Loucy (cell line): ENCODE measurements at regions not wholly inside any gene's neighbourhood (a gene's known extent, or its start where the extent isn't known, plus 50 kb on each side); places are given as distances from the start of the nearest gene placed in this dataset.

Experiments used
- H2AFZ ChIP-seq: fragments of 200-600 bp; sonication (generic); 2 replicates; pipeline ENCODE4 v1.6.0; 2016; ENCODE audit warnings: antibody characterized with exemption, mild to moderate bottlenecking, low read length, moderate library complexity
- H3F3A ChIP-seq: fragments of 200-600 bp; 2 replicates; pipeline ENCODE4 v1.6.0; 2016; ENCODE audit warnings: antibody characterized with exemption, low read depth, mild to moderate bottlenecking
- H3K27me3 ChIP-seq: fragments of 200-600 bp; sonication (generic); 2 replicates; pipeline ENCODE4 v1.6.1; 2014; ENCODE audit warnings: low read length, mild to moderate bottlenecking; ENCODE audit not compliant: insufficient read depth, poor library complexity, severe bottlenecking
- H3K36me3 ChIP-seq: fragments of 200-600 bp; sonication (generic); 2 replicates; pipeline ENCODE4 v1.6.1; 2016; ENCODE audit warnings: low read length; ENCODE audit not compliant: insufficient read depth
- H3K4me1 ChIP-seq: fragments of 200-600 bp; sonication (generic); 2 replicates; pipeline ENCODE4 v1.5.1; 2014; ENCODE audit warnings: low read length, mild to moderate bottlenecking; ENCODE audit not compliant: insufficient read depth, poor library complexity, severe bottlenecking
- H3K4me2 ChIP-seq: fragments of 200-600 bp; sonication (generic); 2 replicates; pipeline ENCODE4 v1.6.0; 2014; ENCODE audit warnings: antibody characterized with exemption, low read length, low read depth, mild to moderate bottlenecking; ENCODE audit not compliant: poor library complexity, severe bottlenecking
- H3K4me3 ChIP-seq: fragments of 200-600 bp; sonication (generic); 2 replicates; pipeline ENCODE4 v1.5.1; 2014; ENCODE audit warnings: low read length, mild to moderate bottlenecking, mixed read lengths; ENCODE audit not compliant: poor library complexity, severe bottlenecking
- H3K79me2 ChIP-seq: fragments of 200-600 bp; sonication (generic); 2 replicates; pipeline ENCODE4 v1.6.1; 2014; ENCODE audit warnings: low read length; ENCODE audit not compliant: insufficient read depth
- H3K9ac ChIP-seq: fragments of 200-600 bp; sonication (generic); 2 replicates; pipeline ENCODE4 v1.6.0; 2014; ENCODE audit warnings: mild to moderate bottlenecking, low read depth, low read length, moderate library complexity; ENCODE audit not compliant: poor library complexity, severe bottlenecking
- H3K9me2 ChIP-seq: fragments of 200-600 bp; sonication (generic); replicated peaks from 2 replicates; pipeline ENCODE4 v1.6.1; 2016; ENCODE audit warnings: low read depth, low read length, mixed read lengths
- H3K9me3 ChIP-seq: fragments of 200-600 bp; sonication (generic); 2 replicates; pipeline ENCODE4 v1.6.1; 2014; ENCODE audit warnings: mild to moderate bottlenecking, antibody characterized with exemption, low read length, low read depth; ENCODE audit not compliant: insufficient read depth
- H4K20me1 ChIP-seq: fragments of 200-600 bp; sonication (generic); 2 replicates; pipeline ENCODE4 v1.6.0; 2014; ENCODE audit warnings: antibody characterized with exemption, low read length, mild to moderate bottlenecking; ENCODE audit not compliant: insufficient read depth, poor library complexity, severe bottlenecking
- EZH2phosphoT487 ChIP-seq: fragments of 200-600 bp; IDR thresholded peaks from 2 replicates; pipeline ENCODE4 v1.6.1; 2018; ENCODE audit warnings: antibody characterized with exemption, mild to moderate bottlenecking, moderate library complexity, borderline replicate concordance
- TF ChIP-seq, protein P1 (sequence below): fragments of 200-600 bp; sonication (generic); conservative IDR thresholded peaks from 2 replicates; pipeline ENCODE4 v1.5.1; 2014; ENCODE audit warnings: mild to moderate bottlenecking, antibody characterized with exemption, low read length

DNA sequence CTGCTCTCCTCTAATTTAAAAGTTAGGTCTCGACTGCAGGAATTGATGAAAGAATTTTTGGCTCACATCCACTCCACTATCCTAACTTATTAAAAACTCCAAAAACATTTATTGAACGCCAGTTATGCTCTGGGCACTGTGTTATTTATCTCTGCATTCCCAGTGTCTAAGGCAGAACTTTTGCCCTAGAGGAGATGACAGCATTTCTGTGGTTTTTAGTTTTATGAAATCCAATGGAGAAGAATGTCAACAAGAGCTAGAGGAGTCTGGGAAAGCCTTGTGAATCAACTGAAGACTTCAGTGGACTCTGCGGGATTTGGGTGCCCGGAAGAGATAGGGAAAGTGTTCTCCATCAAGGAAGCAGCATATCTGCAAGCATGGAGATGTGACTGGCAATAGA is 217.0 kb upstream of the PGR start:
- H3F3A ChIP-seq = no peaks in the 10 kb centered on the region
- no peak overlapping the region for H2AFZ ChIP-seq
- H4K20me1 ChIP-seq = no peaks in the 10 kb centered on the region
- H3K27me3 ChIP-seq = no peaks in the 10 kb centered on the region
- TF ChIP-seq EZH2phosphoT487 = no peak
- TF ChIP-seq, protein P1, sequence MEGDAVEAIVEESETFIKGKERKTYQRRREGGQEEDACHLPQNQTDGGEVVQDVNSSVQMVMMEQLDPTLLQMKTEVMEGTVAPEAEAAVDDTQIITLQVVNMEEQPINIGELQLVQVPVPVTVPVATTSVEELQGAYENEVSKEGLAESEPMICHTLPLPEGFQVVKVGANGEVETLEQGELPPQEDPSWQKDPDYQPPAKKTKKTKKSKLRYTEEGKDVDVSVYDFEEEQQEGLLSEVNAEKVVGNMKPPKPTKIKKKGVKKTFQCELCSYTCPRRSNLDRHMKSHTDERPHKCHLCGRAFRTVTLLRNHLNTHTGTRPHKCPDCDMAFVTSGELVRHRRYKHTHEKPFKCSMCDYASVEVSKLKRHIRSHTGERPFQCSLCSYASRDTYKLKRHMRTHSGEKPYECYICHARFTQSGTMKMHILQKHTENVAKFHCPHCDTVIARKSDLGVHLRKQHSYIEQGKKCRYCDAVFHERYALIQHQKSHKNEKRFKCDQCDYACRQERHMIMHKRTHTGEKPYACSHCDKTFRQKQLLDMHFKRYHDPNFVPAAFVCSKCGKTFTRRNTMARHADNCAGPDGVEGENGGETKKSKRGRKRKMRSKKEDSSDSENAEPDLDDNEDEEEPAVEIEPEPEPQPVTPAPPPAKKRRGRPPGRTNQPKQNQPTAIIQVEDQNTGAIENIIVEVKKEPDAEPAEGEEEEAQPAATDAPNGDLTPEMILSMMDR = no peak
- H3K4me3 ChIP-seq = no peak overlapping the region
- H3K9me2 ChIP-seq = no peaks in the 10 kb centered on the region
- H3K9me3 ChIP-seq = no peaks in the 10 kb centered on the region
- no peak overlapping the region for H3K4me2 ChIP-seq
- no peak overlapping the region for H3K9ac ChIP-seq
- no peaks in the 10 kb centered on the region for H3K4me1 ChIP-seq
- no peaks in the 10 kb centered on the region for H3K79me2 ChIP-seq
- H3K36me3 ChIP-seq = no peaks in the 10 kb centered on the region

DNA sequence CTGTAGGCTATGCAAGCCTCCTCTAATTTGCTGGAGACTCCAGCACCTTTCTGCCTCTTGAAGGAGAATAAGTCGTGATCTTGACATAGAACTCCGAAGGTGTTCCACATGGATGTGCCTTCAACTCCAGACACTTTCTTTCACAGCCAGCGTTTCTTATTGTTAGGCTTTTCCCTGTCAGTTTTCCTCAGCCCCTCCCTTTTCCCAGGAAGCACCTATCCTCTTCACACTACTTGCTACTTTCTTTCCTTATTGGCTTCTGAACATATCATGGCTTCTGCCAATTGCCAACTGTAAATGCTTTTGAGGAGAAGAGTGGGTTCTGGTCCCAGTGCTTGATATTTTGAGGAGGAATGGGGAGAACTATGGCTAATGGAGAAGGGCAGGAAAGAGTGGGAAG is 216.3 kb upstream of the PGR start:
- no peaks in the 10 kb centered on the region for H4K20me1 ChIP-seq
- no peak overlapping the region for H3K9ac ChIP-seq
- H3K4me3 ChIP-seq = no peak overlapping the region
- H3K79me2 ChIP-seq = no peaks in the 10 kb centered on the region
- no peaks in the 10 kb centered on the region for H3F3A ChIP-seq
- no peak overlapping the region for H3K4me2 ChIP-seq
- H3K9me2 ChIP-seq = no peaks in the 10 kb centered on the region
- H2AFZ ChIP-seq = no peak overlapping the region
- H3K4me1 ChIP-seq = no peaks in the 10 kb centered on the region
- no peak for TF ChIP-seq EZH2phosphoT487
- TF ChIP-seq, protein P1 = no peak
- no peaks in the 10 kb centered on the region for H3K9me3 ChIP-seq
- H3K36me3 ChIP-seq = no peaks in the 10 kb centered on the region
- no peaks in the 10 kb centered on the region for H3K27me3 ChIP-seq

DNA sequence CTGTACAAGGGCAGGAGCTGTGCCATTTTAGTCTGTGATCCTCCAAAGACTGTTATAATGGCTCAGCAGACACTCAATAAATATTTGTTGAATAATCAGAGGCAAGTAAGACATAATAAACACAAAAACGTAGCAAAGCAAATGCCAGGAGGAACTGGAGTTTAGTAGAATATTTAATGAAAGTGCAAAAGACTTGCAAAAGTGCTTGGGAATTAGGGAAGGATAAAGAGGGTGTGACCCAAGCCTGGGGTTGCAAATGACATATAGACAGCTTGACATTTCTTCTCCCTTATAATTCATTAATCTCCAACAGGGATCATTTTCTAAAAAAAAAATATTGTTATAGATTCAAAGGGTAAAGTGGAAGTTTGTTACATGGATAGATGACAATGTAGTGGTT is 212.7 kb upstream of the PGR start:
- H3K4me1 ChIP-seq = no peaks in the 10 kb centered on the region
- no peaks in the 10 kb centered on the region for H4K20me1 ChIP-seq
- H3K9me2 ChIP-seq = no peaks in the 10 kb centered on the region
- H3K9me3 ChIP-seq = no peaks in the 10 kb centered on the region
- no peaks in the 10 kb centered on the region for H3K79me2 ChIP-seq
- H3K9ac ChIP-seq = no peak overlapping the region
- no peaks in the 10 kb centered on the region for H3K27me3 ChIP-seq
- no peak overlapping the region for H3K4me2 ChIP-seq
- H3F3A ChIP-seq = no peaks in the 10 kb centered on the region
- H2AFZ ChIP-seq = no peak overlapping the region
- no peak overlapping the region for H3K4me3 ChIP-seq
- TF ChIP-seq, protein P1 = no peak
- TF ChIP-seq EZH2phosphoT487 = no peak
- H3K36me3 ChIP-seq = no peaks in the 10 kb centered on the region
